GM12865 (cell line): ENCODE measurements at regions not wholly inside any gene's neighbourhood (a gene's known extent, or its start where the extent isn't known, plus 50 kb on each side); places are given as distances from the start of the nearest gene placed in this dataset.
A peak's percentile ranks its signal among the peaks of the same experiment; 100 is the strongest.

ENCODE experiments used
- DNase-seq: peaks from one replicate; pipeline ENCODE4 v3.0.0; 2010; ENCODE audit warnings: low read depth
- H3K4me3 ChIP-seq: 2 replicates; pipeline ENCODE4 v1.5.1; 2011; ENCODE audit warnings: mild to moderate bottlenecking, low read depth, low read length, control low read depth
- TF ChIP-seq, protein P1 (sequence below): IDR thresholded peaks from 2 replicates; pipeline ENCODE4 v1.5.1; 2011; ENCODE audit warnings: low read length, control low read depth, low read depth, inconsistent platforms; ENCODE audit not compliant: insufficient read depth; ENCODE audit errors: missing control alignments

- DNase-seq, result no peak
- TF ChIP-seq, protein P1, sequence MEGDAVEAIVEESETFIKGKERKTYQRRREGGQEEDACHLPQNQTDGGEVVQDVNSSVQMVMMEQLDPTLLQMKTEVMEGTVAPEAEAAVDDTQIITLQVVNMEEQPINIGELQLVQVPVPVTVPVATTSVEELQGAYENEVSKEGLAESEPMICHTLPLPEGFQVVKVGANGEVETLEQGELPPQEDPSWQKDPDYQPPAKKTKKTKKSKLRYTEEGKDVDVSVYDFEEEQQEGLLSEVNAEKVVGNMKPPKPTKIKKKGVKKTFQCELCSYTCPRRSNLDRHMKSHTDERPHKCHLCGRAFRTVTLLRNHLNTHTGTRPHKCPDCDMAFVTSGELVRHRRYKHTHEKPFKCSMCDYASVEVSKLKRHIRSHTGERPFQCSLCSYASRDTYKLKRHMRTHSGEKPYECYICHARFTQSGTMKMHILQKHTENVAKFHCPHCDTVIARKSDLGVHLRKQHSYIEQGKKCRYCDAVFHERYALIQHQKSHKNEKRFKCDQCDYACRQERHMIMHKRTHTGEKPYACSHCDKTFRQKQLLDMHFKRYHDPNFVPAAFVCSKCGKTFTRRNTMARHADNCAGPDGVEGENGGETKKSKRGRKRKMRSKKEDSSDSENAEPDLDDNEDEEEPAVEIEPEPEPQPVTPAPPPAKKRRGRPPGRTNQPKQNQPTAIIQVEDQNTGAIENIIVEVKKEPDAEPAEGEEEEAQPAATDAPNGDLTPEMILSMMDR, result no peak
- no peak overlapping the region for H3K4me3 ChIP-seq
Observed at GRCh38 chr11:122343210-122343609, 227.2 kb upstream of the BLID start.

DNA sequence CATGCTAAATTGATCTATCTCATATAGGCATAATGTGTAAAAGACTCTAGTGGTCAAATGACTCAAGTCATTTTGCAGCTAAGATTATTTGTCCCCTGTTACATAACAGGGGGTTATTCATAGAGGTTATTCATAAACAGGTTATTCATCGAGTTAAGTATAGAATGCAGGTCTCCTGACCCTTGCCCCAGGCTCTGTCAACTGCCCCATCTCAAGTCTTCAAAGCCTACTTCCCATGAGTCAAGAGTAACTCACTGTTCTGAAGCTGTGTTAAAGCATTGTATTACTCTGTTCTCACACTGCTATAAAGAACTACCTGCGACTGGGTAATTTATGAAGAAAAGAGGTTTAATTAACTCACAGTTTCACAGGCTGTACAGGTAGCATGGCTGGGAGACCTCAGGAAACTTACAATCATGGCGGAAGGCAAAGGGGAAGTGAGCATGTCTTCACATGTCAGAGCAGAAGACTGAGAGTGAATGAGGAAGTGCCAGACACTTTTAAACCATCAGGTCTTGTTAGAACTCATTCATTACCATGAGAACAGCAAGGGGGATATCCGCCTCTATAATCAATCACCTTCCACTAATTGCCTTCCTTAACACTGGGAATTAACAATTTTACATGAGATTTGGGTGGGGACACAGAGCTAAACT, 226.2 kb upstream of the BLID start:
- TF ChIP-seq, protein P1, result no peak
- no peak overlapping the region for H3K4me3 ChIP-seq
- DNase-seq, result peak; percentile 2

GRCh38 chr11:122341477-122341876, 225.5 kb upstream of the BLID start:
- TF ChIP-seq, protein P1, result no peak
- DNase-seq, result no peak
- H3K4me3 ChIP-seq, result no peak overlapping the region

- TF ChIP-seq, protein P1, result no peak
- no peak overlapping the region for H3K4me3 ChIP-seq
- no peak for DNase-seq
Observed at GRCh38 chr11:122340607-122341290, 224.7 kb upstream of the BLID start.

- no peak for DNase-seq
- H3K4me3 ChIP-seq, result no peak overlapping the region
- TF ChIP-seq, protein P1, result no peak
Observed at GRCh38 chr11:122339436-122340060, 223.5 kb upstream of the BLID start.

DNA sequence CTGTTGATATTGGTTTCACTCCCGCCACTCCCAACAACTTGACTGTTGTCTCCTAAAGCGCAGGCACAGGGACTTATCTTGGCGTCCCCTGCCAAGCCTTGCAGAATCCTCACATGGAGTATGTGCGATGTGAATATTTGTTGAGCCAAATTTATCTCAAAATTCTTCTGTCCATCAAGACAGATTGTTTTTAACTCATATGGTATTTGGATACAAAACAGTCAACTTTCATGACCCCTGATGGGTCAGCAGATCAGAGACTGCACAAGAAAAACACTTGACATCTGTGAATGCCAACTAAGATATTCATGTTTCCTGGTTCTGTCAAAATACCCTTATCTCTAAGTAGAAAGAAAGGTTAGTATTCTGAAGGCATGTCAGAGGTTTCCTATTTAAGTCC, 221.7 kb upstream of the BLID start:
- DNase-seq, result no peak
- TF ChIP-seq, protein P1, result no peak
- no peak overlapping the region for H3K4me3 ChIP-seq

GRCh38 chr11:122337241-122337640, 221.2 kb upstream of the BLID start:
- TF ChIP-seq, protein P1, result no peak
- H3K4me3 ChIP-seq, result no peak overlapping the region
- no peak for DNase-seq
